SK-N-SH (cell line): ENCODE measurements at regions not wholly inside any gene's neighbourhood (a gene's known extent, or its start where the extent isn't known, plus 50 kb on each side); places are given as distances from the start of the nearest gene placed in this dataset.

Experiments used
- CTCF ChIA-PET: fragments of 300-600, 350-600 bp; formaldehyde crosslinking; extraction: SDS; loops from one replicate; lab custom pipeline; 2021; lab: Yijun Ruan, JAX
- POLR2A ChIA-PET: fragments of 350-600 bp; sonication (Branson Sonifier 250); formaldehyde crosslinking; extraction: SDS; loops from one replicate; lab custom pipeline; 2020; ENCODE audit warnings: antibody characterized with exemption, inconsistent platforms; lab: Yijun Ruan, JAX
- DNase-seq: peaks from one replicate; pipeline ENCODE4 v3.0.0; 2012
- H2AFZ ChIP-seq: fragments of 200-600 bp; sonication (generic); 2 replicates; pipeline ENCODE4 v1.8.1; 2016; ENCODE audit warnings: antibody characterized with exemption, mild to moderate bottlenecking, low read depth
- H3F3A ChIP-seq: fragments of 200-600 bp; sonication (generic); replicated peaks from 2 replicates; pipeline ENCODE3; 2016; ENCODE audit warnings: antibody characterized with exemption, mild to moderate bottlenecking; ENCODE audit not compliant: insufficient read depth
- H3K27ac ChIP-seq, 2 experiments: fragments of 200-500 bp in 1 of 2; fragments of 200-600 bp in 1 of 2; sonication (Bioruptor generic) in 1 of 2; sonication (generic), shearing (Covaris generic) in 1 of 2; 2 replicates each; pipeline versions ENCODE4 v1.5.1 to v1.6.1; 2014 to 2016; ENCODE audit warnings: low read depth in 2 of 2, inconsistent platforms in 1 of 2, low read length in 1 of 2, mild to moderate bottlenecking in 1 of 2, mixed read lengths in 1 of 2
- H3K27me3 ChIP-seq: fragments of 200-600 bp; sonication (generic), shearing (Covaris generic); 2 replicates; pipeline ENCODE4 v1.6.1; 2016; ENCODE audit warnings: mixed run types; ENCODE audit not compliant: insufficient read depth
- H3K36me3 ChIP-seq, 2 experiments: fragments of 200-500 bp in 1 of 2; fragments of 200-600 bp in 1 of 2; sonication (Bioruptor generic) in 1 of 2; sonication (generic) in 1 of 2; replicated peaks in 1 of 2; 2 replicates each; pipeline versions ENCODE3 to v1.5.1; 2014 to 2016; ENCODE audit warnings: low read length in 1 of 2, mild to moderate bottlenecking in 1 of 2; ENCODE audit not compliant: insufficient read depth in 2 of 2, control insufficient read depth in 1 of 2
- H3K4me1 ChIP-seq, 2 experiments: fragments of 200-500 bp in 1 of 2; fragments of 200-600 bp in 1 of 2; sonication (Bioruptor generic) in 1 of 2; sonication (generic), shearing (Covaris generic) in 1 of 2; 2 replicates each; pipeline versions ENCODE4 v1.5.1 to v1.6.1; 2014 to 2016; ENCODE audit warnings: low read depth in 1 of 2, low read length in 1 of 2, mixed run types in 1 of 2; ENCODE audit not compliant: insufficient read depth in 2 of 2, control insufficient read depth in 1 of 2
- H3K4me2 ChIP-seq: fragments of 200-600 bp; sonication (generic), shearing (Covaris generic); 2 replicates; pipeline ENCODE4 v1.6.1; 2017; ENCODE audit warnings: mixed run types
- H3K4me3 ChIP-seq, 2 experiments: fragments of 200-500 bp in 1 of 2; fragments of 200-600 bp in 1 of 2; sonication (Bioruptor generic) in 1 of 2; sonication (generic), shearing (Covaris generic) in 1 of 2; 2 replicates each; pipeline versions ENCODE4 v1.5.1 to v1.8.1; 2014 to 2016; ENCODE audit warnings: low read depth in 2 of 2, inconsistent platforms in 1 of 2, low read length in 1 of 2, mild to moderate bottlenecking in 1 of 2, mixed read lengths in 1 of 2, moderate library complexity in 1 of 2
- H3K79me2 ChIP-seq: fragments of 200-600 bp; sonication (generic); 2 replicates; pipeline ENCODE4 v1.8.1; 2017; ENCODE audit warnings: mild to moderate bottlenecking; ENCODE audit not compliant: insufficient read depth
- H3K9ac ChIP-seq: fragments of 200-600 bp; sonication (generic); 2 replicates; pipeline ENCODE4 v1.6.1; 2017; ENCODE audit warnings: mixed run types
- H3K9me2 ChIP-seq: fragments of 200-600 bp; sonication (generic); 2 replicates; pipeline ENCODE4 v1.6.1; 2017; ENCODE audit warnings: mixed run types
- H3K9me3 ChIP-seq: fragments of 200-600 bp; sonication (generic); 2 replicates; pipeline ENCODE4 v1.6.1; 2017; ENCODE audit warnings: mixed run types, mild to moderate bottlenecking, moderate library complexity
- H4K20me1 ChIP-seq: fragments of 200-600 bp; sonication (generic); 2 replicates; pipeline ENCODE4 v1.6.1; 2017; ENCODE audit warnings: mild to moderate bottlenecking, mixed run types; ENCODE audit not compliant: insufficient read depth
- ELF1 ChIP-seq: IDR thresholded peaks from 2 replicates; pipeline ENCODE4 v1.4.0; 2012
- EP300 ChIP-seq, 2 experiments: IDR thresholded peaks; 2 replicates each; pipeline versions ENCODE4 v1.4.0 to v1.6.1; 2012; ENCODE audit warnings: borderline replicate concordance in 1 of 2, low read depth in 1 of 2, low read length in 1 of 2
- FOSL2 ChIP-seq: IDR thresholded peaks from 2 replicates; pipeline ENCODE4 v1.4.0; 2012; ENCODE audit warnings: low read depth, mild to moderate bottlenecking, moderate library complexity, borderline replicate concordance
- GABPA ChIP-seq: IDR thresholded peaks from 2 replicates; pipeline ENCODE4 v1.4.0; 2012; ENCODE audit warnings: low read depth, mild to moderate bottlenecking
- PBX3 ChIP-seq: IDR thresholded peaks from 2 replicates; pipeline ENCODE4; 2012
- RFX5 ChIP-seq: IDR thresholded peaks from 2 replicates; pipeline ENCODE4 v1.6.1; 2012; ENCODE audit warnings: mild to moderate bottlenecking, improper control_type of control experiment, low read length
- TCF12 ChIP-seq: IDR thresholded peaks from 2 replicates; pipeline ENCODE4 v1.4.0; 2012
- TEAD4 ChIP-seq: IDR thresholded peaks from 2 replicates; pipeline ENCODE4 v1.4.0; 2012; ENCODE audit warnings: mild to moderate bottlenecking, borderline replicate concordance; ENCODE audit not compliant: insufficient read depth
- TF ChIP-seq, protein P1 (sequence below): IDR thresholded peaks from 2 replicates; pipeline ENCODE4 v1.4.0; 2012; ENCODE audit warnings: low read depth
- TF ChIP-seq, protein P2 (sequence below): IDR thresholded peaks from 2 replicates; pipeline ENCODE4 v1.6.1; 2012; ENCODE audit warnings: mild to moderate bottlenecking, low read depth, low read length, moderate library complexity
- TF ChIP-seq, protein P3 (sequence below): IDR thresholded peaks from 2 replicates; pipeline ENCODE4 v1.4.0; 2012; ENCODE audit warnings: low read depth, borderline replicate concordance

- no peak for DNase-seq
- TF ChIP-seq, protein P1, sequence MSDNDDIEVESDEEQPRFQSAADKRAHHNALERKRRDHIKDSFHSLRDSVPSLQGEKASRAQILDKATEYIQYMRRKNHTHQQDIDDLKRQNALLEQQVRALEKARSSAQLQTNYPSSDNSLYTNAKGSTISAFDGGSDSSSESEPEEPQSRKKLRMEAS: no peak
- TF ChIP-seq, protein P2, sequence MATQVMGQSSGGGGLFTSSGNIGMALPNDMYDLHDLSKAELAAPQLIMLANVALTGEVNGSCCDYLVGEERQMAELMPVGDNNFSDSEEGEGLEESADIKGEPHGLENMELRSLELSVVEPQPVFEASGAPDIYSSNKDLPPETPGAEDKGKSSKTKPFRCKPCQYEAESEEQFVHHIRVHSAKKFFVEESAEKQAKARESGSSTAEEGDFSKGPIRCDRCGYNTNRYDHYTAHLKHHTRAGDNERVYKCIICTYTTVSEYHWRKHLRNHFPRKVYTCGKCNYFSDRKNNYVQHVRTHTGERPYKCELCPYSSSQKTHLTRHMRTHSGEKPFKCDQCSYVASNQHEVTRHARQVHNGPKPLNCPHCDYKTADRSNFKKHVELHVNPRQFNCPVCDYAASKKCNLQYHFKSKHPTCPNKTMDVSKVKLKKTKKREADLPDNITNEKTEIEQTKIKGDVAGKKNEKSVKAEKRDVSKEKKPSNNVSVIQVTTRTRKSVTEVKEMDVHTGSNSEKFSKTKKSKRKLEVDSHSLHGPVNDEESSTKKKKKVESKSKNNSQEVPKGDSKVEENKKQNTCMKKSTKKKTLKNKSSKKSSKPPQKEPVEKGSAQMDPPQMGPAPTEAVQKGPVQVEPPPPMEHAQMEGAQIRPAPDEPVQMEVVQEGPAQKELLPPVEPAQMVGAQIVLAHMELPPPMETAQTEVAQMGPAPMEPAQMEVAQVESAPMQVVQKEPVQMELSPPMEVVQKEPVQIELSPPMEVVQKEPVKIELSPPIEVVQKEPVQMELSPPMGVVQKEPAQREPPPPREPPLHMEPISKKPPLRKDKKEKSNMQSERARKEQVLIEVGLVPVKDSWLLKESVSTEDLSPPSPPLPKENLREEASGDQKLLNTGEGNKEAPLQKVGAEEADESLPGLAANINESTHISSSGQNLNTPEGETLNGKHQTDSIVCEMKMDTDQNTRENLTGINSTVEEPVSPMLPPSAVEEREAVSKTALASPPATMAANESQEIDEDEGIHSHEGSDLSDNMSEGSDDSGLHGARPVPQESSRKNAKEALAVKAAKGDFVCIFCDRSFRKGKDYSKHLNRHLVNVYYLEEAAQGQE: no peak
- TF ChIP-seq GABPA (no peak), TEAD4 (no peak), RFX5 (no peak), FOSL2 (no peak), TCF12 (no peak), ELF1 (no peak), PBX3 (no peak), EP300 (IDR thresholded peaks at IDR 0.05; ENCODE audit: borderline replicate concordance in 1 of 2, low read depth in 1 of 2, low read length in 1 of 2) (no peak)
- TF ChIP-seq, protein P3, sequence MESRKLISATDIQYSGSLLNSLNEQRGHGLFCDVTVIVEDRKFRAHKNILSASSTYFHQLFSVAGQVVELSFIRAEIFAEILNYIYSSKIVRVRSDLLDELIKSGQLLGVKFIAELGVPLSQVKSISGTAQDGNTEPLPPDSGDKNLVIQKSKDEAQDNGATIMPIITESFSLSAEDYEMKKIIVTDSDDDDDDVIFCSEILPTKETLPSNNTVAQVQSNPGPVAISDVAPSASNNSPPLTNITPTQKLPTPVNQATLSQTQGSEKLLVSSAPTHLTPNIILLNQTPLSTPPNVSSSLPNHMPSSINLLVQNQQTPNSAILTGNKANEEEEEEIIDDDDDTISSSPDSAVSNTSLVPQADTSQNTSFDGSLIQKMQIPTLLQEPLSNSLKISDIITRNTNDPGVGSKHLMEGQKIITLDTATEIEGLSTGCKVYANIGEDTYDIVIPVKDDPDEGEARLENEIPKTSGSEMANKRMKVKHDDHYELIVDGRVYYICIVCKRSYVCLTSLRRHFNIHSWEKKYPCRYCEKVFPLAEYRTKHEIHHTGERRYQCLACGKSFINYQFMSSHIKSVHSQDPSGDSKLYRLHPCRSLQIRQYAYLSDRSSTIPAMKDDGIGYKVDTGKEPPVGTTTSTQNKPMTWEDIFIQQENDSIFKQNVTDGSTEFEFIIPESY: no peak
- CTCF ChIA-PET: interaction anchor here (0.9 to 7.3 kb wide), 6 partner anchors 9 to 271 kb away, joined by 3 to 58 read pairs (median 3); no protein-coding TSS in a partner anchor
These were observed 62.3 kb downstream of the IER5 start for GRCh38 chr1:181150842-181151241.

More at GRCh38 chr1:181150842-181151241, 62.3 kb downstream of the IER5 start:
- Histone ChIP-seq H3K27me3 (no peaks in the 10 kb centered on the region), H3F3A (no peaks in the 10 kb centered on the region), H3K9me3 (no peaks in the 10 kb centered on the region), H3K9me2 (no peaks in the 10 kb centered on the region), H4K20me1 (no peaks in the 10 kb centered on the region), H3K79me2 (no peaks in the 10 kb centered on the region), H3K4me3 (no peak overlapping the region), H3K27ac (no peak overlapping the region), H3K4me2 (no peak overlapping the region), H3K9ac (no peak overlapping the region), H2AFZ (no peak overlapping the region), H3K4me1 (peaks cover 4 to 20% of the 10 kb centered on the region in 2 experiments; a peak in 2 of 4 replicates), H3K36me3 (no peaks in the 10 kb centered on the region)
- POLR2A ChIA-PET: no interaction called here
